ENCODE measurements at regions not wholly inside any gene's neighbourhood (a gene's known extent, or its start where the extent isn't known, plus 50 kb on each side); places are given as distances from the start of the nearest gene placed in this dataset.

- intact Hi-C loops (cut with DNase I, micrococcal nuclease), result no loop called here
- Histone ChIP-seq H3K27ac (ENCODE audit: low read depth in 1 of 2, low read length in 2 of 2) (no peak overlapping the region), H3K9me3 (ENCODE audit: control insufficient read depth in 1 of 2, insufficient read depth in 1 of 2, low read length in 2 of 2) (no peaks in the 10 kb centered on the region), H3K4me3 (ENCODE audit: low read length) (no peak overlapping the region), H3K27me3 (ENCODE audit: control insufficient read depth in 1 of 2, insufficient read depth in 2 of 2, low read length in 2 of 2) (no peaks in the 10 kb centered on the region), H3K4me1 (ENCODE audit: insufficient read depth, low read length) (no peaks in the 10 kb centered on the region), H3K36me3 (ENCODE audit: insufficient read depth, low read length) (no peaks in the 10 kb centered on the region)
- no peak overlapping the region for H3K4me3 Mint-ChIP-seq
- H3K36me3 Mint-ChIP-seq (ENCODE audit: low read depth), result no peaks in the 10 kb centered on the region
- ChIA-PET POLR2A (no interaction called here), CTCF (no interaction called here)
- ATAC-seq (ENCODE audit: poor library complexity) (no peak), DNase-seq (no peak)
- no peaks in the 10 kb centered on the region for H3K4me1 Mint-ChIP-seq (ENCODE audit: low read depth)
- peaks cover 4% of the 10 kb centered on the region for H3K9me3 Mint-ChIP-seq
- no peak for TF ChIP-seq CTCF (IDR thresholded peaks at IDR 0.05)
- H3K27me3 Mint-ChIP-seq, result no peaks in the 10 kb centered on the region
- H3K27ac Mint-ChIP-seq, result no peak overlapping the region
Measured at GRCh38 chr2:150228936-150229335, 258.5 kb downstream of the RND3 start.

GRCh38 chr2:150225030-150225429 is 262.4 kb downstream of the RND3 start:
- intact Hi-C loops (cut with DNase I, micrococcal nuclease), result no loop called here
- no peak overlapping the region for H3K27ac Mint-ChIP-seq
- H3K4me3 Mint-ChIP-seq, result no peak overlapping the region
- ATAC-seq (ENCODE audit: poor library complexity) (no peak), DNase-seq (no peak)
- Histone ChIP-seq H3K9me3 (ENCODE audit: control insufficient read depth in 1 of 2, insufficient read depth in 1 of 2, low read length in 2 of 2) (no peaks in the 10 kb centered on the region), H3K27me3 (ENCODE audit: control insufficient read depth in 1 of 2, insufficient read depth in 2 of 2, low read length in 2 of 2) (no peaks in the 10 kb centered on the region), H3K4me3 (ENCODE audit: low read length) (no peak overlapping the region), H3K36me3 (ENCODE audit: insufficient read depth, low read length) (no peaks in the 10 kb centered on the region), H3K4me1 (ENCODE audit: insufficient read depth, low read length) (no peaks in the 10 kb centered on the region), H3K27ac (ENCODE audit: low read depth in 1 of 2, low read length in 2 of 2) (no peak overlapping the region)
- ChIA-PET POLR2A (no interaction called here), CTCF (no interaction called here)
- no peaks in the 10 kb centered on the region for H3K27me3 Mint-ChIP-seq
- no peaks in the 10 kb centered on the region for H3K9me3 Mint-ChIP-seq
- no peaks in the 10 kb centered on the region for H3K4me1 Mint-ChIP-seq (ENCODE audit: low read depth)
- H3K36me3 Mint-ChIP-seq (ENCODE audit: low read depth), result no peaks in the 10 kb centered on the region
- no peak for TF ChIP-seq CTCF (IDR thresholded peaks at IDR 0.05)

- H3K9me3 ChIP-seq (ENCODE audit: control insufficient read depth in 1 of 2, insufficient read depth in 1 of 2, low read length in 2 of 2), result peaks cover 0 to 2% of the 10 kb centered on the region in 2 experiments
- TF ChIP-seq CTCF (IDR thresholded peaks at IDR 0.05), result no peak
- no peaks in the 10 kb centered on the region for H3K27me3 ChIP-seq (ENCODE audit: control insufficient read depth in 1 of 2, insufficient read depth in 2 of 2, low read length in 2 of 2)
- Mint-ChIP-seq H3K36me3 (ENCODE audit: low read depth) (no peaks in the 10 kb centered on the region), H3K27ac (no peak overlapping the region), H3K4me3 (no peak overlapping the region), H3K27me3 (no peaks in the 10 kb centered on the region), H3K9me3 (no peaks in the 10 kb centered on the region), H3K4me1 (ENCODE audit: low read depth) (no peaks in the 10 kb centered on the region)
- intact Hi-C loops (cut with DNase I, micrococcal nuclease), result no loop called here
- no peaks in the 10 kb centered on the region for H3K4me1 ChIP-seq (ENCODE audit: insufficient read depth, low read length)
- ATAC-seq (ENCODE audit: poor library complexity), result no peak
- H3K36me3 ChIP-seq (ENCODE audit: insufficient read depth, low read length), result no peaks in the 10 kb centered on the region
- H3K27ac ChIP-seq (ENCODE audit: low read depth in 1 of 2, low read length in 2 of 2), result no peak overlapping the region
- H3K4me3 ChIP-seq (ENCODE audit: low read length), result no peak overlapping the region
- ChIA-PET POLR2A (no interaction called here), CTCF (no interaction called here)
- no peak for DNase-seq
Measured at GRCh38 chr2:150224321-150224720, 263.1 kb downstream of the RND3 start.

Measured in CD4-positive, alpha-beta T cell (primary cell).